H1 (cell line): ENCODE measurements at regions not wholly inside any gene's neighbourhood (a gene's known extent, or its start where the extent isn't known, plus 50 kb on each side); places are given as distances from the start of the nearest gene placed in this dataset.

Source experiments
- BRCA1 ChIP-seq: IDR thresholded peaks from 2 replicates; pipeline ENCODE4 v1.6.1; 2012; ENCODE audit warnings: low read depth, low read length, improper control_type of control experiment
- CTCF ChIP-seq, 3 experiments: IDR thresholded peaks; 1 replicate in 2 of 3; 2 replicates in 1 of 3; pipeline versions ENCODE4 v1.5.1 to v1.6.1; 2011; ENCODE audit warnings: low read length in 3 of 3, mild to moderate bottlenecking in 3 of 3, inconsistent platforms in 2 of 3, low read depth in 1 of 3, moderate library complexity in 1 of 3; ENCODE audit not compliant: insufficient read depth in 1 of 3; ENCODE audit errors: control extremely low read depth in 1 of 3
- JUND ChIP-seq: IDR thresholded peaks from 2 replicates; pipeline ENCODE4 v1.6.1; 2011; ENCODE audit warnings: mild to moderate bottlenecking, improper control_type of control experiment, low read length
- KDM1A ChIP-seq: fragments of 200-600, 300-600 bp; sonication (generic); IDR thresholded peaks from 2 replicates; pipeline ENCODE4 v1.7.1; 2016; ENCODE audit warnings: mild to moderate bottlenecking, low read length, borderline replicate concordance
- MAFK ChIP-seq: IDR thresholded peaks from 2 replicates; pipeline ENCODE4 v1.6.1; 2012; ENCODE audit warnings: low read depth, mild to moderate bottlenecking, improper control_type of control experiment, low read length
- POLR2A ChIP-seq, 2 experiments: IDR thresholded peaks; 1 replicate in 1 of 2; 2 replicates in 1 of 2; pipeline ENCODE4 v1.6.1; 2011; ENCODE audit warnings: low read depth in 2 of 2, low read length in 2 of 2, mild to moderate bottlenecking in 2 of 2; ENCODE audit errors: control extremely low read depth in 1 of 2
- RAD21 ChIP-seq, 2 experiments: IDR thresholded peaks in 1 of 2; conservative IDR thresholded peaks in 1 of 2; 2 replicates each; pipeline ENCODE4 v1.6.1; 2011; ENCODE audit warnings: low read depth in 2 of 2, low read length in 2 of 2, improper control_type of control experiment in 1 of 2, inconsistent platforms in 1 of 2, mild to moderate bottlenecking in 1 of 2, moderate library complexity in 1 of 2
- RFX5 ChIP-seq: IDR thresholded peaks from 2 replicates; pipeline ENCODE4 v1.6.1; 2011; ENCODE audit warnings: low read depth, low read length, improper control_type of control experiment, borderline replicate concordance
- TAF1 ChIP-seq: IDR thresholded peaks from 2 replicates; pipeline ENCODE4 v1.6.1; 2011; ENCODE audit warnings: mild to moderate bottlenecking, low read depth, low read length
- TCF12 ChIP-seq: IDR thresholded peaks from 2 replicates; pipeline ENCODE4 v1.6.1; 2011; ENCODE audit warnings: low read depth, mild to moderate bottlenecking, low read length
- YY1 ChIP-seq: IDR thresholded peaks from 2 replicates; pipeline ENCODE4 v1.6.1; 2011; ENCODE audit warnings: low read depth, mild to moderate bottlenecking, low read length

DNA sequence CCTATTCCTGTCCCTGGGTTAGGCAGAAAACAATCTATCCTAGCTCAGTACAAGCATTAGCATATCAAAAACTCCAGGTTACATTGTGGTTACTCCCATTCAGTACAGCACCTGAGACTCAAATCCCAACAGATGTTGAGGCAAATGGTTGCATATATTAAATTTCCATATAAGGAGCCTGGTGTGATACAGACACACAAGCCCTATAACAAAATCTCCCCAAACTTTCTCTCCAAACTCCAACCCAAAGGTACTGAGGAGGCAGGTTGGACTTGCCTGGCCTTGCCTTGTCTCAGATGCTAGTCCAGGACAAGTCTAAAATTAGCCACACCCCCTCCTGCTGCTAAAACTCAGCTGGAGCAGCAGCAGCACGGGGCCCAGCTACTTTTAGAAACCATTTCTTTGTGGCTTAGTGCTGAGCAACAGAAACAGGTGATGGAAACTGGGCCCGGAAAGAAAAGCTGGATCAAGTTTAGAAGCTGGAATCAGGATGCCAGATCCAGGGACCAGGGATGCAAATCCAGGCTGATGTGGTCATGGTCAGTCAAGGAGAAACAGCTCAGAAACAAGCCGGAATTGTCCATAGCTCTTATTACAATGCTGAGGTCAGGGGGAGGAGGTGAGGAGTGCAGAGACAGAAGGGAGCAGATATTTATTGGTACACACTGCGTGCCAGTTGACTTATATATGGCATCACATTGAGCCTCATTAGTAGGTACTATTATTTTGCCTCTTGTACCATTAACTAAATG, 73.7 kb upstream of the AMOTL1 start:
- TF ChIP-seq JUND (no peak), RAD21 (IDR thresholded peaks at IDR 0.05 in 1 of 2, conservative IDR thresholded peaks at IDR 0.05 in 1 of 2; ENCODE audit: low read depth in 2 of 2, low read length in 2 of 2) (no peak), POLR2A (IDR thresholded peaks at IDR 0.05; ENCODE audit: control extremely low read depth in 1 of 2, low read depth in 2 of 2, low read length in 2 of 2) (no peak), CTCF (IDR thresholded peaks at IDR 0.05; ENCODE audit: control extremely low read depth in 1 of 3, insufficient read depth in 1 of 3, low read depth in 1 of 3, low read length in 3 of 3) (no peak), TAF1 (no peak), MAFK (no peak), KDM1A (no peak), TCF12 (no peak), RFX5 (no peak), BRCA1 (no peak), YY1 (no peak)
